ENCODE measurements at regions not wholly inside any gene's neighbourhood (a gene's known extent, or its start where the extent isn't known, plus 50 kb on each side); places are given as distances from the start of the nearest gene placed in this dataset.

GRCh38 chr1:30270461-30270860 is 452.9 kb downstream of the MATN1 start:
- no peak overlapping the region for H3K4me3 ChIP-seq (replicated peaks; ENCODE audit: low read depth, low read length)
- no peak for TF ChIP-seq CTCF (IDR thresholded peaks at IDR 0.05; ENCODE audit: low read length, missing control alignments)
- no peak for DNase-seq (ENCODE audit: low read depth)

GRCh38 chr1:30268923-30269666 is 454.3 kb downstream of the MATN1 start:
- DNase-seq (ENCODE audit: low read depth), result no peak
- no peak overlapping the region for H3K4me3 ChIP-seq (replicated peaks; ENCODE audit: low read depth, low read length)
- TF ChIP-seq CTCF (IDR thresholded peaks at IDR 0.05; ENCODE audit: low read length, missing control alignments), result no peak

GRCh38 chr1:30267856-30268255 is 455.5 kb downstream of the MATN1 start:
- no peak for DNase-seq (ENCODE audit: low read depth)
- no peak overlapping the region for H3K4me3 ChIP-seq (replicated peaks; ENCODE audit: low read depth, low read length)
- TF ChIP-seq CTCF (IDR thresholded peaks at IDR 0.05; ENCODE audit: low read length, missing control alignments), result no peak

- no peak for TF ChIP-seq CTCF (IDR thresholded peaks at IDR 0.05; ENCODE audit: low read length, missing control alignments)
- H3K4me3 ChIP-seq (replicated peaks; ENCODE audit: low read depth, low read length), result no peak overlapping the region
- DNase-seq (ENCODE audit: low read depth), result no peak
These were observed 456.3 kb downstream of the MATN1 start for GRCh38 chr1:30267046-30267445.

GRCh38 chr1:30265127-30266070 is 458.0 kb downstream of the MATN1 start:
- no peak overlapping the region for H3K4me3 ChIP-seq (replicated peaks; ENCODE audit: low read depth, low read length)
- DNase-seq (ENCODE audit: low read depth), result no peak
- TF ChIP-seq CTCF (IDR thresholded peaks at IDR 0.05; ENCODE audit: low read length, missing control alignments), result no peak

GRCh38 chr1:30264672-30265025 is 458.7 kb downstream of the MATN1 start:
- H3K4me3 ChIP-seq (replicated peaks; ENCODE audit: low read depth, low read length), result no peak overlapping the region
- DNase-seq (ENCODE audit: low read depth), result no peak
- no peak for TF ChIP-seq CTCF (IDR thresholded peaks at IDR 0.05; ENCODE audit: low read length, missing control alignments)

Data from fibroblast of pulmonary artery (primary cell).